HS-5 (cell line): ENCODE measurements at regions not wholly inside any gene's neighbourhood (a gene's known extent, or its start where the extent isn't known, plus 50 kb on each side); places are given as distances from the start of the nearest gene placed in this dataset.
A peak's percentile ranks its signal among the peaks of the same experiment; 100 is the strongest.
"Not testable (repeated sequence)": the region's sequence is repeated elsewhere in the genome, so short reads cannot be mapped to it uniquely, and the experiment has no call there.

Source experiments
- DNase-seq: peaks from one replicate; pipeline ENCODE4 v3.0.0-alpha.2; 2012; ENCODE audit warnings: low read depth

GRCh38 chr16:29328528-29328927, 78.0 kb downstream of the NPIPB11 start:
- not testable (repeated sequence) for DNase-seq

- DNase-seq = not testable (repeated sequence)
These were observed 78.7 kb downstream of the NPIPB11 start for GRCh38 chr16:29327631-29328408.

- DNase-seq = not testable (repeated sequence)
These were observed 80.1 kb downstream of the NPIPB11 start for GRCh38 chr16:29326164-29327125.

- DNase-seq = not testable (repeated sequence)
These were observed 82.8 kb downstream of the NPIPB11 start for GRCh38 chr16:29323725-29324124.

GRCh38 chr16:29321585-29321984, 84.9 kb downstream of the NPIPB11 start:
- no peak for DNase-seq

GRCh38 chr16:29321000-29321393, 85.5 kb downstream of the NPIPB11 start:
- no peak for DNase-seq

GRCh38 chr16:29320274-29320999, 86.1 kb downstream of the NPIPB11 start:
- no peak for DNase-seq

- no peak for DNase-seq
These were observed 86.8 kb downstream of the NPIPB11 start for GRCh38 chr16:29319726-29320125.

GRCh38 chr16:29318561-29318968, 87.9 kb downstream of the NPIPB11 start:
- DNase-seq = peak; percentile 26

GRCh38 chr16:29318037-29318436, 88.5 kb downstream of the NPIPB11 start:
- no peak for DNase-seq

GRCh38 chr16:29317269-29317668, 89.2 kb downstream of the NPIPB11 start:
- no peak for DNase-seq

GRCh38 chr16:29316761-29317183, 89.7 kb downstream of the NPIPB11 start:
- DNase-seq = no peak

GRCh38 chr16:29315916-29316517, 90.5 kb downstream of the NPIPB11 start:
- no peak for DNase-seq

GRCh38 chr16:29315046-29315445, 91.5 kb downstream of the NPIPB11 start:
- DNase-seq = no peak

GRCh38 chr16:29314292-29314934, 92.1 kb downstream of the NPIPB11 start:
- DNase-seq = no peak

- no peak for DNase-seq
These were observed 92.9 kb downstream of the NPIPB11 start for GRCh38 chr16:29313559-29314048.

GRCh38 chr16:29312835-29313558, 93.5 kb downstream of the NPIPB11 start:
- DNase-seq = no peak

- not testable (repeated sequence) for DNase-seq
These were observed 94.2 kb downstream of the NPIPB11 start for GRCh38 chr16:29312345-29312675.

- no peak for DNase-seq
These were observed 94.8 kb downstream of the NPIPB11 start for GRCh38 chr16:29311461-29312344.
